ENCODE measurements at regions not wholly inside any gene's neighbourhood (a gene's known extent, or its start where the extent isn't known, plus 50 kb on each side); places are given as distances from the start of the nearest gene placed in this dataset.

- DNase-seq (ENCODE audit: low read depth): no peak
Observed at GRCh38 chr6:41451515-41452163, 94.5 kb upstream of the FOXP4 start.

DNA sequence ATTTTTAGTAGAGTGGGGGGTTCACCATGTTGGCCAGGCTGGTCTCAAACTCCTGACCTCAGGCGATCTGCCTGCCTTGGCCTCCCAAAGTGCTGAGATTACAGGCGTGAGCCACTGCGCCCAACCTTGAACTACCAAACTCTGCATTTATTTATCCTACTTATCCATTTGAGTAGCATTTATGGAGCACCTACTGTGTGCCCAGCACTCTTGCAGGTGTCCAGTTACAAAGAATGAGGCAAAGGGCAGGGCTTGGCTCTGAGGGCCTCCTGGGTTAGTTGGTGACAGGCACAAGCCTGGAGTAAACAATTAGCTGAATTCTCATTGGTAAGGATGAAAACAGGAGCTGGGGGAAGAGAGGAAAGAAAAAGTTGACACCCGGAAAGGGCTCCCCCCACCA, 93.4 kb upstream of the FOXP4 start:
- DNase-seq (ENCODE audit: low read depth): no peak

GRCh38 chr6:41453244-41453643, 92.9 kb upstream of the FOXP4 start:
- no peak for DNase-seq (ENCODE audit: low read depth)

DNA sequence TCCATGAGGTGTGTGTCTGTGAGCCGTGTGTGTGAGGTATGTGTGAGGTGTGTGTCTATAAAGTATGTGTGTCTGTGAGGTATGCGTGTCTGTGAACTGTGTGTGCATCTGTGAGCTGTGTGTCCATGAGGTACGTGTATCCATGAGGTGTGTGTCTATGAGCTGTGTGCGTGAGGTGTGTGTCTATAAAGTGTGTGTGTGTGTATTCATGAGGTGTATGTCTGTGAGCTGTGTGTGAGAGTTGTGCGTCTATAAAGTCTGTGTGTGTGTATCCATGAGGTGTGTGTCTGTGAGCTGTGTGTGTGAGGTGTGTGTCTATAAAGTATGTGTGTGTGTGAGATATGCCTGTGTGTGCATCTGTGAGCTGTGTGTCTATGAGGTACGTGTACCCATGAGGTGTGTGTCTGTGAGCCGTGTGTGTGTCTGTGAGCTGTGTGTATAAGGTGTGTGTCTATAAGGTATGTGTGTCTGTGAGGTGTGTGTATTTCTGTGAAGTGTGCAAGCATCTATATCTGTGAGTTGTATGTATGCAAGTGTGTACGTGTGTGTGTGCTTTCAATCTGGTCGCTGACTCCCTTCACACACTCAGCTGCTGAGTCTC, 91.9 kb upstream of the FOXP4 start:
- no peak for DNase-seq (ENCODE audit: low read depth)

- DNase-seq (ENCODE audit: low read depth): no peak
Observed at GRCh38 chr6:41455410-41455809, 90.8 kb upstream of the FOXP4 start.

- DNase-seq (ENCODE audit: low read depth): no peak
Observed at GRCh38 chr6:41455818-41456217, 90.4 kb upstream of the FOXP4 start.

- DNase-seq (ENCODE audit: low read depth): no peak
Observed at GRCh38 chr6:41457303-41457670, 88.9 kb upstream of the FOXP4 start.

- no peak for DNase-seq (ENCODE audit: low read depth)
Observed at GRCh38 chr6:41459738-41460137, 86.4 kb upstream of the FOXP4 start.

DNA sequence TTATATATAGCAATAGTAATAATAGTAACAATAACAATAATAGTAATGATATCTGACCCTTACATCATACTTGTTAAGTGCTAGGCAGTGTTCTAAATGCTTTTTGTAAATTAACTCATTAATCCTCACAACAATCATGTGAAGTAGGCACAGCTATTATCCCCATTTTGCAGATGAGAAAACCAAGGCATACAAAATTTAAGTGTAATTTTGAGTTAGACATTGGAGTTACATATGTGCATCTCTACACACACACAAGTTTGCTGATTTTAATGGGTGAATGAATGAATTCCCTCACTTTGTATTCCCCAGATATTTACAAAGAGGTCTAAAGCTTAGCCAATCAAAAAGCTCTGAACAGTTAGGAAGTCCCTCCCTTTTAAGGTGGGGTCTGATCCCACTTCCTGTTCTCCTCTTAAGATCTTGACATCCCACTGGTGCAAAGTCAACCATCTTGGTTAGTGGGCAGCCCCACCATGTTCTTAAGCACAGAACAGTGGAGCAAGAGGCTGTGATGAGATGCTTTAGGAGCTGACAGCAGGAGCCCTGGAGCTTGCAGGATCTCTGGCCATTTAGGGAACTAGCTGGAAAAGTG, 85.3 kb upstream of the FOXP4 start:
- no peak for DNase-seq (ENCODE audit: low read depth)

GRCh38 chr6:41462033-41462432, 84.1 kb upstream of the FOXP4 start:
- DNase-seq (ENCODE audit: low read depth): no peak

DNA sequence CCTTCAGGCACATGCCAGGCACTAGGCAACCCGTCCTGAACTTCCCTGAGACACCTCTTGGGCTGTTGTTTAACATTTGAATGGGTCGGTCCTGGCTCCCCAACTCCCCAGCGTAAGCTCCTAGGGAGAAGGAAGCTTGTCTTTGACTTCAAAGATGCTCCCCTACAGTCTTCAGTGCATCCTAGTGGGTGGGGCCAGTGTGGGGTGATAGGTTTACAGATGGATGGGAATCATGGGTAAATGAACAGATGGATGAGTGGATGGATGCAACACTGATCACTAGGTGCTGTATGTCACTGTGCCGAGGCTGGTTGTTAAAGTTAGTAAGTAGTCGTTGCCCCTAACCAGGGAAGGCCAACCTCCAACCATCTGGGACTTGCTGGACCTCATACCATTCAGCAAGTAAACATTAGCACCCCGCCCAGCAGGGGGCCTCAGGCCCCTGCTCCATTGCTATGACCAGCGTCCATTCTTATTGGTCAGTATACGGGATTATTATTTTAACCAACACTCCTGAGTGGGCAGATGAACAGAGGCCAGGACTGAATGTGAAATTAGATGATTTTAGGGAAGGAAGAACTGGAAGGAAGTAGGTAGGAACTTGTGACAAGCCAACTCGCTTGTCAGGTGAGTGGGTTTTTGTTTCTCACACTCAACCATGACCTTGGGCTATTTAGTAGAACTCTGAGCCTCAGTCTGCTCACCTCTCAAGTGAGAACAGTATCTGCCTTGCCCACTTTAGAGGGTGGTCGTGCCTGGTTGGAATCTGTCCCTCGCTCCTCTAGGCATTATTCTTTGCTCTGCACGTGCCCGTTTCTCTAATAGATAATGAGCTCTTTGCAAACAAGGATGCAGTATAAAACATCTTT, 82.9 kb upstream of the FOXP4 start:
- no peak for DNase-seq (ENCODE audit: low read depth)

GRCh38 chr6:41464019-41464418, 82.2 kb upstream of the FOXP4 start:
- no peak for DNase-seq (ENCODE audit: low read depth)

- DNase-seq (ENCODE audit: low read depth): no peak
Observed at GRCh38 chr6:41464481-41464880, 81.7 kb upstream of the FOXP4 start.

DNA sequence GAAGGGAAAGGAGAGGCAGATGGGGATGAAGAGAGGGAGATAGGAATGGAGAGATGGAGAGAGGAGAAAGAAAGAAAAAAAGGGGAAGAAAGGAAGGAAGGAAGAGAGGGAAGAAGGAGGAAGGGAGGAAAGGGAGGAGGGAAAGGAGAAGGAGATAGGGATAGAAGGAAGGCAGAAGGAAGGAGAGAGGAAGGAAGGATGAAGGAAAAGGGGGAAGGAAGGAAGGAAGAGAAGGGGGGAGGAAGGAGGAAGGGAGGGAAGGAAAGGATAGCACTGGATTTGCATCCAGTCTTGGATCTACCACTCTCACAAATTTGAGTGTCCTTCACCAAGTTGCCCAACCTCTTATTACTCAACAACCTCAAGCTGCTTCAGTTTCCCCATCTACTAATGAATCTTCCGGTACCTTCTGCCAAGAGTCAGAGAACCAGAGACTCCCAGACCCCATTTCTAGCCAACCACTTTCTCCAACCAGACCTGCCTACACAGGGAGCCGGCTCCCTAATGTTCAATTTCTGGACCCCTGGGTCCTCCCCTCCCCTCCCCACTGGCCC, 79.7 kb upstream of the FOXP4 start:
- DNase-seq (ENCODE audit: low read depth): no peak

DNA sequence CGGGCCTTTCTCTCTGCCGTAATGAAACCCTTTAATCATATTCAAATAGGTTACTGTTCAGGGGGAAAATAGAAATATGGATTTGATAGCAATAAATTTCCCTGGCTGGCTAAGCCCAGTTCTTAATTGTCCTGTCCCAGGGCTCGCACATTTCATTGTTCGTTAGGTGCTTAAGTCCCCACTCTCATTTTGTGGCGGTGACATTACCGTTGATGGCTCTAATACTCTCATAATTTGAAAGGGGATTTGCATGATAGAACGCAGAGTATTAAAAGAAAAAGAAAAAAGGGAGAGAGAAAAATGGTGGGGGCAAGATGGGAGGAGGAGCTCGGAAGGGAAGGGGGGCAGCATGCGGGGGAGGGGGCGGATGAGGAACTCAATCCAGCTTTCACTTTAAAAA, 79.1 kb upstream of the FOXP4 start:
- no peak for DNase-seq (ENCODE audit: low read depth)

- DNase-seq (ENCODE audit: low read depth): no peak
Observed at GRCh38 chr6:41467627-41468404, 78.4 kb upstream of the FOXP4 start.

- DNase-seq (ENCODE audit: low read depth): no peak
Observed at GRCh38 chr6:41469156-41470028, 76.8 kb upstream of the FOXP4 start.

- no peak for DNase-seq (ENCODE audit: low read depth)
Observed at GRCh38 chr6:41470029-41470330, 76.2 kb upstream of the FOXP4 start.

DNA sequence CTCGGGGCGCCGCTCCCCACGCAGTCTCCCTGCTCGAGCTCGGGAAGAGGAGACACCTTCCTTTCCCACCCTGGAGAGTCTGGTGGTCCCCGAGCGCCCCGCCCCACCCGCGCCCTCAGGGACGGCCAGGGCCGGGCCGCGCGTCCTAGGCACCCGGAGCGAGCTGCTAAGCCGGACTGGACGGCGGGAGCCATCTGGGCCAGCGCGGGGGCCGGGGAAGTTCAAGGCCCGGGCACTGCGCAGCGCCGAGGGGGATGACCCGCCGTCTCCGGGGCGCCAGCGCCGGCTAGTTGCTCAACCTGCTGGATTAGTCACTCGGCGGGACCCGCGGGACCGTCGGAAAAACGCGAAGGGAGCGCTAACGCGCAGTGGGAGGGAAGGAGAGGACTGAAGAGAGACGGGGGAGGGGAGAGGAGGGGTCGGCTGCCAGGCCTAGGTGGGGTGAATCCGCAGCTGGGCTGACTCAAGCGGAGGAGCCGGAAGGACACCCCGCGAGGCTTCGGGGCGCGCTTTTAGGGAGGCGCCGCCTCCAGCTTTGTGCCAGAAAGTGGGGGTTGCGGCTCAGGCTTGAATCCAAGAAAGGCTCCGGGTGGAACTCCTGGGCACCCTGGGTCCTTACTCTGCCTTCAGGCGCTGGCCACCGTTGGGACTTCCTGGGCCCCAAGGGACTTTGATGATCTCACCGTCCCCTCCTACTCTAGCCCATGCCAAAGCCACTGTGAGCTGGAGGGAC, 75.7 kb upstream of the FOXP4 start:
- no peak for DNase-seq (ENCODE audit: low read depth)

Measured in stimulated activated CD8-positive, alpha-beta memory T cell treated with anti-CD3 and anti-CD28 coated beads, Interleukin-15, amount 100 ng/mL, for 1 hour (primary cell).